ENCODE measurements at regions not wholly inside any gene's neighbourhood (a gene's known extent, or its start where the extent isn't known, plus 50 kb on each side); places are given as distances from the start of the nearest gene placed in this dataset.

GRCh38 chr15:29360152-29360551, 90.5 kb upstream of the NSMCE3 start:
- DNase-seq = no peak

GRCh38 chr15:29356786-29357185, 87.2 kb upstream of the NSMCE3 start:
- DNase-seq = no peak

- no peak for DNase-seq
Observed at GRCh38 chr15:29355477-29355876, 85.9 kb upstream of the NSMCE3 start.

- DNase-seq = no peak
Observed at GRCh38 chr15:29352402-29352801, 82.8 kb upstream of the NSMCE3 start.

- DNase-seq = no peak
Observed at GRCh38 chr15:29349196-29349595, 79.6 kb upstream of the NSMCE3 start.

- DNase-seq = no peak
Observed at GRCh38 chr15:29348336-29348914, 78.8 kb upstream of the NSMCE3 start.

GRCh38 chr15:29346998-29347397, 77.4 kb upstream of the NSMCE3 start:
- DNase-seq = no peak

GRCh38 chr15:29345549-29346525, 76.2 kb upstream of the NSMCE3 start:
- DNase-seq = no peak

GRCh38 chr15:29344474-29344873, 74.9 kb upstream of the NSMCE3 start:
- no peak for DNase-seq

- no peak for DNase-seq
Observed at GRCh38 chr15:29343229-29343628, 73.6 kb upstream of the NSMCE3 start.

- no peak for DNase-seq
Observed at GRCh38 chr15:29342201-29342600, 72.6 kb upstream of the NSMCE3 start.

- DNase-seq = no peak
Observed at GRCh38 chr15:29337156-29337959, 67.7 kb upstream of the NSMCE3 start.

GRCh38 chr15:29334544-29334943, 64.9 kb upstream of the NSMCE3 start:
- DNase-seq = no peak

GRCh38 chr15:29333261-29333660, 63.6 kb upstream of the NSMCE3 start:
- DNase-seq = no peak

GRCh38 chr15:29331669-29332068, 62.0 kb upstream of the NSMCE3 start:
- peak; percentile 17 for DNase-seq

GRCh38 chr15:29331071-29331470, 61.4 kb upstream of the NSMCE3 start:
- no peak for DNase-seq

GRCh38 chr15:29324746-29325145, 55.1 kb upstream of the NSMCE3 start:
- DNase-seq = no peak

- no peak for DNase-seq
Observed at GRCh38 chr15:29323557-29323956, 53.9 kb upstream of the NSMCE3 start.

- DNase-seq = no peak
Observed at GRCh38 chr15:29322415-29322814, 52.8 kb upstream of the NSMCE3 start.

GRCh38 chr15:29320420-29320819, 50.8 kb upstream of the NSMCE3 start:
- DNase-seq = no peak

- no peak for DNase-seq
Observed at GRCh38 chr15:29319823-29320222, 50.2 kb upstream of the NSMCE3 start.
